Adrenal gland (tissue), 5 donors: ENCODE measurements at regions not wholly inside any gene's neighbourhood (a gene's known extent, or its start where the extent isn't known, plus 50 kb on each side); places are given as distances from the start of the nearest gene placed in this dataset.

Source experiments
- POLR2A ChIP-seq, 2 donors: fragments of 450-650 bp; IDR thresholded peaks; one replicate each; pipeline ENCODE4 v1.6.1; 2017; ENCODE audit warnings: antibody characterized with exemption in 2 of 2, mild to moderate bottlenecking in 2 of 2, moderate library complexity in 1 of 2
- TF ChIP-seq, protein P1 (sequence below), 6 experiments: fragments of 450-650 bp in 4 of 6; fragments of 200-600 bp in 2 of 6; sonication (generic) in 1 of 6; IDR thresholded peaks; 1 replicate in 5 of 6; 2 replicates in 1 of 6; pipeline versions ENCODE4 v1.5.1 to v1.8.0; 2016 to 2021; ENCODE audit warnings: antibody characterized with exemption in 6 of 6, mild to moderate bottlenecking in 2 of 6, moderate library complexity in 1 of 6
- donor health status: DM: no; HTN: no; CAD: no.

DNA sequence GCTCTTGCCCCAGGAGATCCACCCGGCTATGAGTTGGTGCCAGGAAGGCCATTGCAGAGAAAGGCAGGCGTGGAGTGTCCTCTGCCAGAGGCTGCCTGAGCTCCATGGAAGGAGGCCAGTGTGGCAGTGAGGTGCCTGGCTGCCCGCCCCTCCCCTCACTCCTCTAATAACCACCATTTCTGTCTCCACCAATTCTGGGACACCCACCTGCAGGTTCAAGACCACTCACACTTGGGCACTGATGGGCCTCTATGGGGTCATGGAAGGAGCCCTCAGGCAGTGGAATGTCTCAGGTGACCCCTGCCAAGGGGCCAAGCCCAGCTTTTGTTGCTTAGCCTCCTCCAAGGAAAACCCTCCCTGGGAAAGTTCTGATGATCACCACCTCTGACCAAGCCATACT lies 731.6 kb downstream of the MATN1 start:
- TF ChIP-seq, protein P1, sequence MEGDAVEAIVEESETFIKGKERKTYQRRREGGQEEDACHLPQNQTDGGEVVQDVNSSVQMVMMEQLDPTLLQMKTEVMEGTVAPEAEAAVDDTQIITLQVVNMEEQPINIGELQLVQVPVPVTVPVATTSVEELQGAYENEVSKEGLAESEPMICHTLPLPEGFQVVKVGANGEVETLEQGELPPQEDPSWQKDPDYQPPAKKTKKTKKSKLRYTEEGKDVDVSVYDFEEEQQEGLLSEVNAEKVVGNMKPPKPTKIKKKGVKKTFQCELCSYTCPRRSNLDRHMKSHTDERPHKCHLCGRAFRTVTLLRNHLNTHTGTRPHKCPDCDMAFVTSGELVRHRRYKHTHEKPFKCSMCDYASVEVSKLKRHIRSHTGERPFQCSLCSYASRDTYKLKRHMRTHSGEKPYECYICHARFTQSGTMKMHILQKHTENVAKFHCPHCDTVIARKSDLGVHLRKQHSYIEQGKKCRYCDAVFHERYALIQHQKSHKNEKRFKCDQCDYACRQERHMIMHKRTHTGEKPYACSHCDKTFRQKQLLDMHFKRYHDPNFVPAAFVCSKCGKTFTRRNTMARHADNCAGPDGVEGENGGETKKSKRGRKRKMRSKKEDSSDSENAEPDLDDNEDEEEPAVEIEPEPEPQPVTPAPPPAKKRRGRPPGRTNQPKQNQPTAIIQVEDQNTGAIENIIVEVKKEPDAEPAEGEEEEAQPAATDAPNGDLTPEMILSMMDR (IDR thresholded peaks at IDR 0.05) = no peak
- TF ChIP-seq POLR2A (IDR thresholded peaks at IDR 0.05) = no peak
